UCSD-AML1 (cell line): ENCODE measurements at regions not wholly inside any gene's neighbourhood (a gene's known extent, or its start where the extent isn't known, plus 50 kb on each side); places are given as distances from the start of the nearest gene placed in this dataset.
"Not testable (repeated sequence)": the region's sequence is repeated elsewhere in the genome, so short reads cannot be mapped to it uniquely, and the experiment has no call there.

Experiments
- DNase-seq: peaks from one replicate; lab custom pipeline; 2025; ENCODE audit not compliant: unreplicated experiment; lab: John Stamatoyannopoulos, UW

GRCh38 chr11:45391168-45391850, 105.2 kb upstream of the SYT13 start:
- DNase-seq = no peak

- no peak for DNase-seq
Observed at GRCh38 chr11:45390407-45390806, 104.3 kb upstream of the SYT13 start.

- no peak for DNase-seq
Observed at GRCh38 chr11:45388472-45388871, 102.3 kb upstream of the SYT13 start.

GRCh38 chr11:45387885-45388284, 101.7 kb upstream of the SYT13 start:
- not testable (repeated sequence) for DNase-seq

GRCh38 chr11:45386972-45387371, 100.8 kb upstream of the SYT13 start:
- DNase-seq = no peak

- no peak for DNase-seq
Observed at GRCh38 chr11:45385844-45386243, 99.7 kb upstream of the SYT13 start.

GRCh38 chr11:45385423-45385822, 99.3 kb upstream of the SYT13 start:
- DNase-seq = no peak

- DNase-seq = no peak
Observed at GRCh38 chr11:45384711-45385241, 98.6 kb upstream of the SYT13 start.

- no peak for DNase-seq
Observed at GRCh38 chr11:45384016-45384415, 97.9 kb upstream of the SYT13 start.

- peak; percentile 76 for DNase-seq
Observed at GRCh38 chr11:45383224-45383623, 97.1 kb upstream of the SYT13 start.

- no peak for DNase-seq
Observed at GRCh38 chr11:45382133-45382878, 96.2 kb upstream of the SYT13 start.

GRCh38 chr11:45379162-45379863, 93.2 kb upstream of the SYT13 start:
- no peak for DNase-seq

- no peak for DNase-seq
Observed at GRCh38 chr11:45378516-45378915, 92.4 kb upstream of the SYT13 start.

- no peak for DNase-seq
Observed at GRCh38 chr11:45374653-45375059, 88.5 kb upstream of the SYT13 start.

GRCh38 chr11:45374130-45374529, 88.0 kb upstream of the SYT13 start:
- no peak for DNase-seq

- no peak for DNase-seq
Observed at GRCh38 chr11:45373506-45374035, 87.4 kb upstream of the SYT13 start.

- DNase-seq = not testable (repeated sequence)
Observed at GRCh38 chr11:45372414-45372813, 86.3 kb upstream of the SYT13 start.

- DNase-seq = peak; percentile 58
Observed at GRCh38 chr11:45371251-45372115, 85.3 kb upstream of the SYT13 start.

GRCh38 chr11:45369313-45369712, 83.2 kb upstream of the SYT13 start:
- no peak for DNase-seq

- DNase-seq = no peak
Observed at GRCh38 chr11:45368697-45369096, 82.6 kb upstream of the SYT13 start.
